A673 (cell line): ENCODE measurements at regions not wholly inside any gene's neighbourhood (a gene's known extent, or its start where the extent isn't known, plus 50 kb on each side); places are given as distances from the start of the nearest gene placed in this dataset.

Source experiments
- BruUV-seq: library from RNA; stranded (reverse); fragments of 400-500 nt; replicated peaks from 2 replicates; lab custom pipeline; 2021; lab: Mats Ljungman, UMichigan
- CTCF ChIA-PET: fragments of 300-600 bp; sonication (Branson Sonifier 250); formaldehyde crosslinking; loops from one replicate; lab custom pipeline; 2022; ENCODE audit warnings: antibody characterized with exemption; lab: Charles Lee
- POLR2A ChIA-PET: fragments of 300-600 bp; sonication (Branson Sonifier 250); formaldehyde crosslinking; loops from one replicate; lab custom pipeline; 2022; ENCODE audit warnings: antibody characterized with exemption; ENCODE audit not compliant: low non-redundant PET; lab: Charles Lee
- DNase-seq: peaks from one replicate; pipeline ENCODE4 v3.0.0-alpha.2; 2015; ENCODE audit warnings: low spot score
- H3K27ac ChIP-seq: fragments of 200-600 bp; sonication (generic); 2 replicates; pipeline ENCODE4 v1.5.1; 2016; ENCODE audit warnings: mixed run types, low read depth, mild to moderate bottlenecking, mixed read lengths, antibody characterized with exemption, low read length; ENCODE audit not compliant: poor library complexity, severe bottlenecking
- H3K27me3 ChIP-seq: fragments of 200-600 bp; sonication (generic); replicated peaks from 2 replicates; pipeline ENCODE4 v1.6.1; 2017; ENCODE audit warnings: mixed run types, low read depth, mild to moderate bottlenecking, mixed read lengths, antibody characterized with exemption, low read length; ENCODE audit not compliant: insufficient read depth, poor library complexity
- H3K36me3 ChIP-seq: fragments of 200-600 bp; sonication (generic); 2 replicates; pipeline ENCODE4 v1.6.1; 2016; ENCODE audit warnings: mixed run types, mild to moderate bottlenecking, mixed read lengths, antibody characterized with exemption, low read length; ENCODE audit not compliant: insufficient read depth, poor library complexity, severe bottlenecking
- H3K4me1 ChIP-seq: fragments of 200-600 bp; sonication (generic); 2 replicates; pipeline ENCODE4 v1.6.1; 2017; ENCODE audit warnings: mixed run types, mild to moderate bottlenecking, mixed read lengths, antibody characterized with exemption, low read length; ENCODE audit not compliant: insufficient read depth, poor library complexity, severe bottlenecking
- H3K4me3 ChIP-seq: fragments of 200-600 bp; sonication (generic); 2 replicates; pipeline ENCODE4 v1.5.1; 2016; ENCODE audit warnings: low read depth, mixed run types, mild to moderate bottlenecking, mixed read lengths, low read length; ENCODE audit not compliant: poor library complexity, severe bottlenecking
- H3K9me3 ChIP-seq: fragments of 200-600 bp; sonication (generic); 2 replicates; pipeline ENCODE4 v1.6.1; 2016; ENCODE audit warnings: mixed run types, low read depth, mild to moderate bottlenecking, mixed read lengths, antibody characterized with exemption, low read length; ENCODE audit not compliant: poor library complexity, severe bottlenecking
- CTCF ChIP-seq: fragments of 300-800, 200-600 bp; sonication (generic); conservative IDR thresholded peaks from 2 replicates; pipeline ENCODE4 v1.5.1; 2017; ENCODE audit warnings: low read depth, mild to moderate bottlenecking, antibody characterized with exemption, low read length, moderate library complexity, mixed read lengths
- EZH2 ChIP-seq: fragments of 200-600 bp; sonication (generic); IDR thresholded peaks from 2 replicates; pipeline ENCODE4 v1.6.1; 2017; ENCODE audit warnings: borderline replicate concordance, low read depth, mild to moderate bottlenecking, mixed read lengths, antibody characterized with exemption, low read length; ENCODE audit not compliant: poor library complexity, severe bottlenecking
- intact Hi-C: fragments of 100-400 bp; cut with micrococcal nuclease; formaldehyde crosslinking; loops from one replicate; pipeline ENCODE4 v1.10.0; 2022; ENCODE audit not compliant: unreplicated experiment

DNA sequence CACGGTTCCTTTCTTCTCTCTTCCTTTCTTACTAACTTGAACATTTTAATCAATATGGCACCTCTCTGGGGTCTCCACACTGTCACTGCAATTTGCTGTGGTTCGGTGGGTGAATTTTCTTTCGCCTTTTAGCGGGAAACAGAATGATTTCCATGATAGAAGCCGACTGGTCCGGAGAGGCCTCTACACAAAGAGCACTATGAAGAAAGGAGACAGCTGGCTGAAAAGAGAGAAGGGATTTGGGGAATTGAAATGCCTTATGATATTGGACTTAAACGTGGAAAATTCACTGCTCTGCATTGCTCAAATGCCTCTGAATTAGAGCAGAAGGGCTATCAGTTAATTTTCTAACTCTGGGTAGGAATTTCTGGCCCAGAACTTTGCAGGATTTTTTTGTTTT is 55.9 kb downstream of the KCNA5 start:
- DNase-seq: no peak
- H3K4me1 ChIP-seq: no peaks in the 10 kb centered on the region
- H3K27ac ChIP-seq: no peak overlapping the region
- TF ChIP-seq CTCF: no peak
- TF ChIP-seq EZH2: no peak
- peaks cover 44% of the 10 kb centered on the region for H3K27me3 ChIP-seq
- intact Hi-C loops: no loop called here
- H3K36me3 ChIP-seq: no peaks in the 10 kb centered on the region
- H3K9me3 ChIP-seq: no peaks in the 10 kb centered on the region
- CTCF ChIA-PET: no interaction called here
- POLR2A ChIA-PET: no interaction called here
- no TSS peak for BruUV-seq
- H3K4me3 ChIP-seq: no peak overlapping the region

DNA sequence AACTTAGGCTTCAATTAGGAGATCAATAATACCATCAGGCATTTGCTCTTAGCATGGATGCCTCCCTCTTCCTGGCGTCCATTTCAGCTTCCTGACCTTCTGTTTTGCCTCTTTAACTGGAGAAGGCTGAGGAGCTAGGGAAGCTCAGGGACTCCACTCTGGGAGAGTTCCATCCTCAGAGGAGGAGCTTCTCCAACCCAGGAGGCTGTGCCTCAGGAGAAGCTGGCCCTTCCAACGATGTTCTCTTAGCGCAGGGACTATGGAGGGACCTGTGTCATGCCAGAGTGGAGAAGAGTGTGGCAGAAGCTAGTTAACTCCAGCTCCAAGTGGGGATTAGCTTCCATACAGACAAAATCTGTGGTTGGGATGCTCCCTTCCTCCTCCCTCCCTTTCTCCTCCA is 58.0 kb downstream of the KCNA5 start:
- Histone ChIP-seq H3K36me3 (no peaks in the 10 kb centered on the region), H3K4me3 (no peak overlapping the region), H3K4me1 (no peaks in the 10 kb centered on the region), H3K27ac (no peak overlapping the region), H3K9me3 (no peaks in the 10 kb centered on the region), H3K27me3 (peaks cover 24% of the 10 kb centered on the region)
- POLR2A ChIA-PET: no interaction called here
- TF ChIP-seq CTCF (no peak), EZH2 (no peak)
- no TSS peak for BruUV-seq
- no peak for DNase-seq
- intact Hi-C loops: no loop called here
- CTCF ChIA-PET: no interaction called here

DNA sequence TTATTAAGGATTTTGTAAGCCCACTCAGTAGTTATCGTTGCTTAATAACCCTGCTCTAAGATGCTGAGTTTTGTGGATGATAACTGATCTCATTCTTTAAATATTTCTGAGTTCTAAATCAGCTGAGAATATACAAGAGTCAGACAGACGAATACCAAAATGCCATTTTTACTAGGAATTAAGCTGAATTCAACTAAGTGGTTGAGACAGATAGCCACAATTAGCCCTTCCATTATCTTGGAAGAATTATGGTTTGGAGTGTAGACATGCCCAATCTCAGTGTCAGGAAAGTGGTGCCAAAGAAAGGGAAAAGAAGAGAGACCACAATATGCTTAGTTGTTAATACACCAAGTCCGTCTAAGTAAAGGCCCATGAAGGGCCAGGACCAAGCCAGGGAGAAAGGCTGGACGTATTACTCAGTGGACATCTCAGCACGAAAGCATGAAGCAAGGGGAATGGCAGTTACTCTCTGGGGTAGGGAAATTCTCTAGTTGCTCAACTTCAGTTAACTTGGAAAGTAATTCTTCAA is 58.6 kb downstream of the KCNA5 start:
- no peak for DNase-seq
- ChIA-PET POLR2A (no interaction called here), CTCF (no interaction called here)
- BruUV-seq: no TSS peak
- TF ChIP-seq EZH2 (no peak), CTCF (no peak)
- H3K36me3 ChIP-seq: no peaks in the 10 kb centered on the region
- H3K4me3 ChIP-seq: no peak overlapping the region
- H3K27ac ChIP-seq: no peak overlapping the region
- no peaks in the 10 kb centered on the region for H3K9me3 ChIP-seq
- intact Hi-C loops: no loop called here
- H3K27me3 ChIP-seq: peaks cover 20% of the 10 kb centered on the region
- H3K4me1 ChIP-seq: no peaks in the 10 kb centered on the region
